Calu3 (cell line): ENCODE measurements at regions not wholly inside any gene's neighbourhood (a gene's known extent, or its start where the extent isn't known, plus 50 kb on each side); places are given as distances from the start of the nearest gene placed in this dataset.

Source experiments
- BruUV-seq: library from RNA; stranded (reverse); fragments of 400-500 nt; replicated peaks from 2 replicates; lab custom pipeline; 2021; lab: Mats Ljungman, UMichigan
- CTCF ChIA-PET: fragments of 300-600 bp; sonication (Branson Sonifier 250); formaldehyde crosslinking; loops from one replicate; lab custom pipeline; 2022; ENCODE audit warnings: antibody characterized with exemption; lab: Charles Lee
- DNase-seq: peaks from one replicate; pipeline ENCODE4 v3.0.0; 2022
- H3K27ac Mint-ChIP-seq: one replicate; pipeline ENCODE4 v1.8.0; 2022; ENCODE audit warnings: mixed read lengths; ENCODE audit not compliant: unreplicated experiment
- H3K27me3 Mint-ChIP-seq: one replicate; pipeline ENCODE4 v1.8.0; 2022; ENCODE audit warnings: mixed read lengths; ENCODE audit not compliant: unreplicated experiment
- H3K36me3 Mint-ChIP-seq: one replicate; pipeline ENCODE4 v1.8.0; 2022; ENCODE audit warnings: mild to moderate bottlenecking, moderate library complexity, mixed read lengths; ENCODE audit not compliant: insufficient read depth, unreplicated experiment
- H3K4me1 Mint-ChIP-seq: one replicate; pipeline ENCODE4 v1.8.0; 2022; ENCODE audit warnings: mild to moderate bottlenecking, low read depth, mixed read lengths; ENCODE audit not compliant: unreplicated experiment
- H3K4me3 Mint-ChIP-seq: one replicate; pipeline ENCODE4 v1.8.0; 2022; ENCODE audit warnings: mild to moderate bottlenecking, low read depth, moderate library complexity, mixed read lengths; ENCODE audit not compliant: unreplicated experiment
- H3K9me3 Mint-ChIP-seq: one replicate; pipeline ENCODE4 v1.8.0; 2022; ENCODE audit warnings: low read depth, mixed read lengths; ENCODE audit not compliant: unreplicated experiment
- CTCF ChIP-seq: fragments of 200-600 bp; IDR thresholded peaks from one replicate; pipeline ENCODE4 v1.8.0; 2022; ENCODE audit warnings: antibody characterized with exemption; ENCODE audit not compliant: unreplicated experiment
- intact Hi-C: fragments of 100-400 bp; cut with micrococcal nuclease; formaldehyde crosslinking; loops from one replicate; pipeline ENCODE4 v1.10.0; 2022; ENCODE audit not compliant: unreplicated experiment

- CTCF ChIA-PET = no interaction called here
- H3K4me3 Mint-ChIP-seq = no peak overlapping the region
- peaks cover 11% of the 10 kb centered on the region for H3K9me3 Mint-ChIP-seq
- no peak for TF ChIP-seq CTCF
- no peaks in the 10 kb centered on the region for H3K27me3 Mint-ChIP-seq
- no peak for DNase-seq
- no TSS peak for BruUV-seq
- no peak overlapping the region for H3K27ac Mint-ChIP-seq
- no peaks in the 10 kb centered on the region for H3K4me1 Mint-ChIP-seq
- H3K36me3 Mint-ChIP-seq = no peaks in the 10 kb centered on the region
- intact Hi-C loops = no loop called here
These were observed 131.6 kb upstream of the BMP4 start for GRCh38 chr14:54088271-54088670.

DNA sequence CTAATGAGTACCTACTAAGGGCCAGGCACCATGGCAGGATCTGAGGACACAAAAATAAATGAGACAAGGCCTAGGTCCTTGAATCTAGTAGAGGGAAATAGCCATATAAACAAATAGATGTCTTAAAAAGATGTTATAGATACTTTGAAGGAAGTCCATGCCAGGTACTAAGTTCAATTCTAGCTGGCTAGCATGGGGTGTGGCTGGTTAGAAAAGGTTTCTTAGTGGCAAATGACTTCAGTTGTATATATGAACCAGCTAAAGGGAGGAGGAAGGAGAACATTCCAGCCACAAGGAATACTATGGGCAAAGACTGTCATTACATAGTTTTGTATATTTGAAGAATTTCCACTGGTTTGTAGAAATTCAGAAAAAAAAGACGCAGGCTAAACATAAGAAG lies 133.6 kb upstream of the BMP4 start:
- no peak for TF ChIP-seq CTCF
- Mint-ChIP-seq H3K27me3 (no peaks in the 10 kb centered on the region), H3K27ac (no peak overlapping the region), H3K36me3 (no peaks in the 10 kb centered on the region), H3K4me3 (no peak overlapping the region), H3K9me3 (peaks cover 15% of the 10 kb centered on the region), H3K4me1 (no peaks in the 10 kb centered on the region)
- intact Hi-C loops = no loop called here
- no peak for DNase-seq
- CTCF ChIA-PET = interaction anchor here (1.3 kb wide), 1 partner anchor 42 kb away, joined by 3 read pairs; no protein-coding TSS in a partner anchor
- BruUV-seq = no TSS peak

GRCh38 chr14:54094765-54095164 lies 138.1 kb upstream of the BMP4 start:
- no peak for TF ChIP-seq CTCF
- no TSS peak for BruUV-seq
- CTCF ChIA-PET = no interaction called here
- Mint-ChIP-seq H3K27me3 (no peaks in the 10 kb centered on the region), H3K36me3 (no peaks in the 10 kb centered on the region), H3K4me1 (no peaks in the 10 kb centered on the region), H3K4me3 (no peak overlapping the region), H3K27ac (no peak overlapping the region), H3K9me3 (peaks cover 15% of the 10 kb centered on the region)
- intact Hi-C loops = no loop called here
- no peak for DNase-seq

DNA sequence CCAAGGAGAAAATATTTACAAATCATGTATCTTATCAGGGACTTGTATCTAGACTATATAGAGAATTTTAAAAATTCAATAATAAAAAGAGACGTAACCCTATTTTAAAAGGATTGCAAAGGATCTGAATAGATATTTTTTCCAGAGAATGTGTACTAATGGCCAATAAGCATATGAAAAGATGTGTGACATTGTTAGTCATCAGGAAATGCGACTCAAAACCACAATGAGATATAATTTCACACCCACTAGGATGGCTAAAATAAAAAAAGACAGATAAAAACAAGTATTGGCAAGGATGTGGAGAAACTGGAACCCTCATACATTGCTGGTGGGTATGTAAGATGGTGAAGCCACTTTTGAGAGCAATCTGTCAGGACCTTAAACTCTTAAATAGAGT lies 141.9 kb upstream of the BMP4 start:
- DNase-seq = no peak
- CTCF ChIA-PET = no interaction called here
- no peaks in the 10 kb centered on the region for H3K4me1 Mint-ChIP-seq
- no TSS peak for BruUV-seq
- no peaks in the 10 kb centered on the region for H3K36me3 Mint-ChIP-seq
- no peak for TF ChIP-seq CTCF
- H3K4me3 Mint-ChIP-seq = no peak overlapping the region
- H3K9me3 Mint-ChIP-seq = peaks cover 4% of the 10 kb centered on the region
- no peak overlapping the region for H3K27ac Mint-ChIP-seq
- no peaks in the 10 kb centered on the region for H3K27me3 Mint-ChIP-seq
- intact Hi-C loops = no loop called here
